Daoy (cell line): ENCODE measurements at regions not wholly inside any gene's neighbourhood (a gene's known extent, or its start where the extent isn't known, plus 50 kb on each side); places are given as distances from the start of the nearest gene placed in this dataset.
"Not testable (repeated sequence)": the region's sequence is repeated elsewhere in the genome, so short reads cannot be mapped to it uniquely, and the experiment has no call there.

Source experiments
- DNase-seq: peaks from one replicate; pipeline ENCODE4 v3.0.0-alpha.2; 2015; ENCODE audit warnings: low read depth

DNA sequence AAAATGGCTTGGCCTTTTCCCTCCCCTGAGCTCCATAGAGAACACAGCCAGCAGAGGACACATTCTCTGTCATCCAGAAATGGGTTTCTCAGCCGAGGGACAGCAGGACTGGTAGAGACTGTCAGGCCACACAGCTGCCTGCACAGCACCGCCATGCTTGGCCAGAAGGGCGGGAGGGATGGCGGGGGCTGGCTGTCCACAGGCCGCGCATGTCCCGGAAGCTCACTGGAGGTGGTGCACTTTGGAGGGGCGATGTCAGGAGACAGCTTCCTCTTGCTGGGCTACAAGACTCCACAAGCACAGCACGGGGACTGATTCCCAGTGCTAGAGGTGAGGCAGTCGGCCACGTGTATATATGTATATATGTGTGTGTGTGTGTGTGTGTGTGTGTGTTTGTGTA lies 125.3 kb downstream of the GOLGA6L4 start:
- DNase-seq, result not testable (repeated sequence)

DNA sequence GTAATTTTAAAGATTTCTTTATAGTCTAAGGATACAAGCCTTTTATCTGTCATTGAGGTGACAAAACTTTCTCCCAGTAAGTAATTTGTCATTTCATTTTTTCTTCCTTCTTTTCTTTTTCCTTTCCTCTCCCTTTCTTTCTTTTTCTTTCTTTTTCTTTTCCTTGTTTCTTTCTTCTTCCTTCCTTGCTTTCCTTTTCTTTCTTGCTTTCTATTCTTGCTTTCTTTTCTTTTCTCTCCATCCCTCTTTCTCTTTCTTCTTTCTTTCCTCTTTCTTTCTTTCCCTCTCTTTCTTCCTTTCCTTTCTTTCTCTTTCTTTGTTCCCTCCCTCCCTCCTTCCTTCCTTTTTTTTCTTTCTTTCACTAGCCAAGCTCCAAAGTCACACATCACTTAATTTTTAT lies 148.8 kb downstream of the GOLGA6L4 start:
- not testable (repeated sequence) for DNase-seq

DNA sequence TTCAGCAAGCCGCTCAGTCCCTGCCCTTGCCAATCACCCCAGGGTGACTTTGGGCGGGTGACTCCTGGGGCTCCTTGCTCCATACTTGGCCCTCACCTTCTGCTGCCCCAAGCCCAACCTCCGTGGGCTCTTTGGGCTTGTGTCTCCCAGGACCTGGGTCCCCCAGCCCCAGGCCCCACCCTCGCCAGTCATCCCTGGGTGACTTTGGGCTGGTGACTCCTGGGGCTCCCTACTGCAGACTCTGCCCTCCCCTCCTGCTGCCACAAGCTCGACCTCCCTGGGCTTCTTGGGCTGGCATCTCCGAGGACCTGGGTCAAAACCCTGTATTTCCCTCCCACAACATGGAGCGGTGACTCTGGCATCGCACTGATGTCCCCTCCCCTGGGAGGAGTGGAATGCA lies 151.5 kb downstream of the GOLGA6L4 start:
- DNase-seq, result no peak

DNA sequence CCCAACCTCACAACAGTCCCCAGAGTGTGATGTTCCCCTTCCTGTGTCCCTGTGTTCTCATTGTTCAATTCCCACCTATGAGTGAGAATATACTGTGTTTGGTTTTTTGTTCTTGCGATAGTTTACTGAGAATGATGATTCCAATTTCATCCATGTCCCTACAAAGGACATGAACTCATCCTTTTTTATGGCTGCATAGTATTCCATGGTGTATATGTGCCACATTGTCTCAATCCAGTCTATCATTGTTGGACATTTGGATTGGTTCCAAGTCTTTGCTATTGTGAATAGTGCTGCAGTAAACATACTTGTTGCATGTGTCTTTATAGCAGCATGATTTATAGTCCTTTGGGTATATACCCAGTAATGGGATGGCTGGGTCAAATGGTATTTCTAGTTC lies 152.6 kb downstream of the GOLGA6L4 start:
- DNase-seq, result not testable (repeated sequence)

DNA sequence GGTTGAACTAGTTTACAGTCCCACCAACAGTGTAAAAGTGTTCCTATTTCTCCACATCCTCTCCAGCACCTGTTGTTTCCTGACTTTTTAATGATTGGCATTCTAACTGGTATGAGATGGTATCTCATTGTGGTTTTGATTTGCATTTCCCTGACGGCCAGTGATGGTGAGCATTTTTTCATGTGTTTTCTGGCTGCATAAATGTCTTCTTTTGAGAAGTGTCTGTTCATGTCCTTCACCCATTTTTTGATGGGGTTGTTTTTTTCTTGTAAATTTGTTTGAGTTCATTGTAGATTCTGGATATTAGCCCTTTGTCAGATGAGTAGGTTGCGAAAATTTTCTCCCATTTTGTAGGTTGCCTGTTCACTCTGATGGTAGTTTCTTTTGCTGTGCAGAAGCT lies 153.1 kb downstream of the GOLGA6L4 start:
- not testable (repeated sequence) for DNase-seq

DNA sequence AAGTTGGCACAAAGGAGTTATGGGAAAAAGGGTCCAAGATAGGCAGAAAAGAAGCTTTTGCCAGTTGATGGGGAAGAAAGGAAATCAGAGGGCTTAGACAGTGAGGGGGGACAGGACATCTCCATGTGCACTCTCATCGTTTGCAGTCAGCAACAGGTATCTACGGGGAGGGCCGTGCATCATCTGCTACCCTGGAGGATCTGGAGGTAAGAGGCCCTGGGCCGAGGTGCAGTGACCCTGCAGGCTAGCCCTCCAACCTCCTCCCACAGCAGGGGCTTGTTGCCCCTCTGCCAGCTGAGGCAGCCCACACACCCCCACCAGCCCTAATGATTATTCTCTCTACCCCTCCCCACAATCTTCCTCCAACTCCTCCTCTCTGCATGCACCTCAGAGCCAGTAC lies 154.8 kb downstream of the GOLGA6L4 start:
- not testable (repeated sequence) for DNase-seq

DNA sequence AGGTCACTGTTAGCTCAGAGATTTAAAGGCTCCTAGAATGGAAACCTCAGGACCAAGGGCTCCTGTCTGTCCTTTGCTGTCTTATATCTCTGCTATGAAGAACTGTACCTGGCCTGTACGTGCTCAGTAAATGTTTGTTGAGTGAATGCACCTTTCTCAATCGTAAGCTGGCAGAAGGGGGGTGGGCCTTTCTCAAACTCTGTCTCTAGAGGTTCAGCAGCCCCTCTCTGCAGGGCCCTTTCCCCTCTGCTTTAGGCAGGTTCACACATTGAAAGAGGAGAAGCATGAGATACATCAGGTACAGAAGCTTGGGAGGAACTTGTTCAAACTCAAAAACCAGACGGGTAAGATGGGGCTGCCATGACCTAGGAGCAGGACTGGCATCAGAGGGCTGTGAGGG lies 155.6 kb downstream of the GOLGA6L4 start:
- DNase-seq, result no peak

DNA sequence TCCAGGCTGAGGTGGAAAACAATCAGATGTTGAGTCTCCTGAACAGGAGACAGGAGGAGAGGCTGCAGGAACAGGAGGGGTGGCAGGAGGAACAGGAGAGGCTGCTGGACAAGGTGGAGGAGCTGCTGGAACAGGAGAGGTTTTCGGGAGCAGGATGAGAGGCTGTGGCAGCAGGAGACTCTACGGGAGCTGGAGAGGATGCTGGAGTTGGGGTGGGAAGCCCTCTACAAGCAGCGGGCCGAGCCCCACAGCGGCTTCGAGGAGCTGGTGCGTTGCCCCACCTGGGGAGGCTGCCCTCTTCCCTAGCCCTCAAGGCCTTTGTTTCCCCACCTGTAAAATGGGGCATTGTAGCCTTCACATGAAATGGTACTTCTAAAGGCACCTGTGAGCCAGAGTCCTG lies 156.4 kb downstream of the GOLGA6L4 start:
- DNase-seq, result not testable (repeated sequence)

DNA sequence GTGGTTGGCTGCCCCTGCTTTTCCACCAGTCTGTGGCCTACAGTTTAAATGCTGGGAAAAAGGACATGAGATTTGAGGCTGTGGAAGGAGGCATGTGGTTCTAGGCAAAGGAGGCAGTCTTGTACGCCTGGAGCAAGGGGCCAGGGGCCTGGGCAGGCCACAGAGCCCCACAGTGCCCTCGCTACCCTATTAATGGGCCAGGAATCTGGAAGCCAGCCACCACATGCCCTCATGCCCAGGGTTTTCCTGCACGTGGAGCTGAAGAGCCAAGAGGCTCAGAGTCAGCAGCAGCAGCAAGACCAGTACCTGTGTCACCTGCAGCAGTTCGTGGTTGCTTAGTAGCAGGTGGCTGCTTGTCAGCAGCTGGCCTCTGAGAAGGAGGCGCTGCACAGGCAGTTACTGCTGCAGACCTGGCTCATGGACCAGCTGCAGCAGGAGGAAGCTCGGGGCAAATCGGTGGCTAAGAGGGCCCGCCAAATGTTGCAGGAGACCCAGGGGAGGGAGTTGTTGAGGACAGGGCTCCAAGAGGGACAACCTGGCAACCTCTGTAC lies 157.9 kb downstream of the GOLGA6L4 start:
- not testable (repeated sequence) for DNase-seq

DNA sequence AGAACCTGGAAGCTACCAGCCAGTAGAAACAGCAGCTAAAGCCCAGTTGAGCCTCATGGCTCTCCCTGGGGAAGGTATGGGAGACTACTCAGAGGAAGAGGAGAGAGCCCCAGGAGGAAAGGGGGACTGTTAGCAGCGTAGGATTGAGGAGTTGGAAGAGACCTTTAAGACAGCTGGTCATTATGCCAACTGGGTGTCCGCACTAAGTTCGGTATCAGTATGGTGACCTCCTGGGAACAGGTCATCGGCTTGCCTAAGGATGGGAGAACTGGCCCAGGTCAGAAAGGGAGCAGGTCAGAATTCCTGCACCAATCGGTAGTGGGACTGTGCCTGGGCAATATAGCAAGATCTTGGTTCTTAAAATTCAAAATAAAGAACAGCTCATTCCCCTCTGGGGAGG lies 158.4 kb downstream of the GOLGA6L4 start:
- DNase-seq, result not testable (repeated sequence)

DNA sequence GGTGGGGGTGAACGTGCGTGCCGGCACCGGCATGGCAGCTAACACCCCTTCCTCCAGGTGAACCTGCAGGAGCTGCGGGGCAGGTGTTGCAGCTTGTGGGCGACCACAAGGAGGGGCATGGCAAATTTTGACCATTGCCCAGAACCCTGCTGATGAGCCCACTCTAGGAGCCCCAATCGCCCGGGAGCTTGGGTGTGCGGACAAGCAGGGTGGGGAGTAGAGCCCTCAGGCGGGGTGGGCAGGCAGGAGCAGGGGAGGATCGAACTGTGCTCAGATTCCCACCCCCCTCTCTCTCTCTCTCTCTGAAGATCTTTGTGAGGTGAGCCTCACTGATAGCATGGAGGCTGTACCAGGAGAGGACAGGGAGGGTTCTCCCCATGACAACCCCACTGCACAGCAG lies 159.8 kb downstream of the GOLGA6L4 start:
- not testable (repeated sequence) for DNase-seq

DNA sequence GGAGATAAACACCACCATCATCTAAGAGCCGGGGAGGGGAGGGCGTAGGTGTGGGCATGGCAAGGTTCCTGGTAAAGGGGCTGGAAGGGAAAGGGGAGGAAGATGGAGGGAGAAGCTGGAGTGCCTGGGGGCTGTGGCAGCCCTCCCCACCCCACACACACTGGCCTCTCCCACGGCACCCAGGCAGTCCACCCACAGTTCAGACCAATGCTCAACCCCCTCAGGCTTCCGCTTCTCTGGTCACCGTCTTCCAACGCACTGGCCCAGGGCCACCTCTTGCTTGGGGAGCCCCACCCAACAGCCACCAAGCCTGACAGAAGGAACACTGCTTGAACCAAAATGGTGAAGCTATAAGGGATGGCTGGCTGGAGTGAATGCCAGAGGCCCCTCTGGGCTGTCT lies 160.3 kb downstream of the GOLGA6L4 start:
- DNase-seq, result not testable (repeated sequence)

DNA sequence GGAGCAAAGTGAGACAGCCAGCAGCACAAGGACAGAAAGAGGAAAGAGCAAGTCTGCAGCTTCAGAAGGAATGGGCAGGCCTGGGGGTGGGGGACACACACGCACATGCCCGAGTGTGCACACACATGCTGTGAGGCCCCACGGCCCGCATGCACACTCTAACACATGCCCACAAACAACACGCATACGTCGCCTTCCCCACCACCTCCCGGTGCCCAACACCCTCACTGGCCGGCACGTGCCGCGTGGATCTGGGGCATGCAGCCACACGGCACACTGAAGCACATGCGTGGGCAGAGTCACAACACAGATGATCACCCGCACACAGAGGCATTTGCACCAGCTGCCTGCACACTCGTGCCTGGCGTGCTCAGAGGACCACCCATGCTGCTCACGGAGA lies 161.5 kb downstream of the GOLGA6L4 start:
- DNase-seq, result not testable (repeated sequence)

DNA sequence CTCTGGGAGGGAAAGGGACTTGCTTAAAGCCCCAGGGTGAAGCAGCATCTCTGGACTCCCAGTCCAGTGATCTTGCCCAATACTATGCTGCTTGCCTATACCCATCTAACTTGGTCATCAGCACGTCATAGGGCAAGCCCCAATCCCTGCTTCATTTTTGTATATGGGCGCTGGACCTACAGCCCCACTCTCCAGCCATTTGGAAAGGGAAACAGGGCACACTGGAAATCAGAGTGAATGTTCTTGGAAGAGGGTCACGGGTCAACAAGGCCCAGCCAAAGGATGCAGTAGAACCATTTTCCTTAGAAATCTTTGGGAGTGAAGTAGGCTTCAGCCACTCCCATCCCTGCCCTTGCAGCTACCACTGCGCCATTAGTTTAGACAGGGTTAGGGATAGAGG lies 162.5 kb downstream of the GOLGA6L4 start:
- DNase-seq, result not testable (repeated sequence)

DNA sequence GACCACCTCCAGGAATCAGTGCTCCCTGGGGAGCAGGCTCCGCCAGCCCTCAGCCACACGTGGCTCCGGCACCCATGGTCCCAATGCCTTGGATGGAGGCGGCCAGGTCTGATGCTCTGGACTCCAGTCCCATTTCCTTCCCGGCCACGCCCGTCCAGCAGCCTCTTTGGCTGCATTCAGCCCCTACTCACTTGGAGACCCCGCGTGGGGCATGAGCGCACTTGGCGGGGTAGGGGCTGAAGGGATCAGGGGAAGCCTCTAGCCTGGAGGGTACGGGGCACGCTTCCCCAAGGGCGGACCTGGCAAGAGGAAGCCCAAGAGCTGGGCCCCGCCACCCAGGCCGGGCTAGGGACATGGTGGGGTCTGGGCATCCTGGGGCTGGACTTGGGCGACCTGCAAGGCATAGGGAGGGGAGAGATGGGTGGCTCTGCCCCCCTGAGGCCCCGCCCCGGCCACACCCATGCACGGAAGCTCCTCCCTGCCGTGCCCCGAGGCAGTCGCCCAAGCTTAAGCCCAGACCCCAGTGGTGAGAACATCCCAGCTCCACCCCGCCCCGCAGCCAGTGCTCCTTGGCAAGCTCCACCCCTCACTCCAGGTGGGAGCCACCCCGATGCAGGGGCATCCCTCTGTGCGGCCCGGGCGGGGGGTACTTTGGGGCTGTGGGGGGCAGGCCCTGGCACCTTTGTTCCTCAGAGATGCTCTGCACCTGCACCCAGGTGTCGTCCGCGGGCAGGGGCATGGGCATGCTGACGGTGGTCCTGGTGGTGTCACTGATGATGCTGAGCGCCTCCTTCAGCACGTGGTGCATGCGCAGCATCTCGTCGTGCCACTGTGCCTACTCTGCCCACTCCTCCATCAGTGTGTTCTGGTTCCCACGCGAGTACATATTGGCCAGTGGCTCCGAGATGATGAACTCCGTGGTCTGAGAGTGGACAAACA lies 163.5 kb downstream of the GOLGA6L4 start:
- DNase-seq, result no peak

DNA sequence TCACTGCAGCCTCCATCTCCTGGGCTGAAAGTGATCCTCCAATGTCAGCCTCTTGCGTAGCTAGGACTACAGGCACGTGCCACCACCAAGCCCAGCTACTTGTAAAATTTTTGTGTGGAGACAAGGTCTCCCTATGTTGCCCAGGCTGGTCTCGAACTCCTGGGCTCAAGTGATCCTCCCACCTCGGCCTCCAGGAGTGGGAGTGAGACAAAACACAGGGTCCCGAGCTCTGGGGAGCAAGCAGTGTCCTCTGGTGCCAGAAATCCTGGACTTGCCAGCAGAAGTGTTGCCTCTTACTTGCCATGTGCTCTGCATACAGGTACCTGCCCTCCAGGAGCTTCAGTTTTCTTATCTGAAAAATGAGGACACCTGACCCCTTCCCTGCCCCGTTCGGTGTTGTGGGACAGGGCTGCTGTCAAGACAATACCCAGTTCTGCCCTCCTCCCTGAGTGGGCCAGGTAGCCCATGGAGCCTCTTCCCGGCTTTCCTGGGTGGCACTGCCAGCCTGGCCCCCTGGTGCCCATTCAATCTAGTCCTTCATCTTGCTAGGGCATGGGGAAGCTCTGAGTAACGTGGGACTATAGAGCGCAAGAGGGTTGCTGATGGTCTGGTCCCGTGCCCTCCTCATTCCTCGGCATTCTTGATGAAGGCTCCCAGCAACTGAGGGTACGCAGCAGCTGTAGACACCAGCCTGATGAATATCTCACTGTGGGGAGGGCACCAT lies 164.6 kb downstream of the GOLGA6L4 start:
- no peak for DNase-seq

DNA sequence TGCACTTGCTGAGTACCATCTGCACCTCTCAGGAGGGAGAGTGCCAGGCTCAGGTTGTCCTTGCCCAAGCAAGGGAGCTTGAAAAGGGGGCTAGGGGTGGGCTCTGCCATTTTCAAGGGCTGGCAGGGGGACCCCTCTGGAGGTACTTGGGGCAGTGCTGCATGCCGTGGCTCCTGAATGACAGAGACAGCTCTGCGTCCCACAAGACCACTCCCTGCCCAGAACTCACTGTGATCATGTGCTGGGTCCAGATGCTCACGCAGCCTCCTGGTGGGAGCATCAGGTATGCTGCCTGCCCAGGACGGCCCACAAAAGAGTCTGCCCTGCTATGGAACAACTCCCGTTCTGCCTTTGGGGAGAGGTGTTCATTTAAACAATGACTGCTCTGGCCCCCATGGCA lies 165.2 kb downstream of the GOLGA6L4 start:
- no peak for DNase-seq

DNA sequence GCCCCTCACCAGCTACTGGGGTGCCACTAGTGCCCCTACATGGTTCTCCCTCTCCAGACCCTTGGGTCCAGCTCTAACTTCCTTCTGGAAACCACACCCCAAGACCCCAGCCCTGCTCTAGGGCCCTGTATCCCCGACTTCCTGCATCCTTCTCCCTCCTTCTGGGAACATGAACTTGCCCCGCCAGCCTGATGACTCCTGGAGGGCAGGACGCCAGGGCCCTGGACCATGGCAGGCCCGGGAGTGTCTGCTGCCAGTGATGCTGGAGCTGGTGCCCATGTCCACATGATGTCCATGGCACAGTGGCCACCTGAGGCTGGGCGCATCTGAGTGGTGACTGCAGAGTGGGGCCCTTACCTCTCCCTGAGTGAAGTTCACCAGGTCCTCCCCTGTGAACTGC lies 165.9 kb downstream of the GOLGA6L4 start:
- not testable (repeated sequence) for DNase-seq

DNA sequence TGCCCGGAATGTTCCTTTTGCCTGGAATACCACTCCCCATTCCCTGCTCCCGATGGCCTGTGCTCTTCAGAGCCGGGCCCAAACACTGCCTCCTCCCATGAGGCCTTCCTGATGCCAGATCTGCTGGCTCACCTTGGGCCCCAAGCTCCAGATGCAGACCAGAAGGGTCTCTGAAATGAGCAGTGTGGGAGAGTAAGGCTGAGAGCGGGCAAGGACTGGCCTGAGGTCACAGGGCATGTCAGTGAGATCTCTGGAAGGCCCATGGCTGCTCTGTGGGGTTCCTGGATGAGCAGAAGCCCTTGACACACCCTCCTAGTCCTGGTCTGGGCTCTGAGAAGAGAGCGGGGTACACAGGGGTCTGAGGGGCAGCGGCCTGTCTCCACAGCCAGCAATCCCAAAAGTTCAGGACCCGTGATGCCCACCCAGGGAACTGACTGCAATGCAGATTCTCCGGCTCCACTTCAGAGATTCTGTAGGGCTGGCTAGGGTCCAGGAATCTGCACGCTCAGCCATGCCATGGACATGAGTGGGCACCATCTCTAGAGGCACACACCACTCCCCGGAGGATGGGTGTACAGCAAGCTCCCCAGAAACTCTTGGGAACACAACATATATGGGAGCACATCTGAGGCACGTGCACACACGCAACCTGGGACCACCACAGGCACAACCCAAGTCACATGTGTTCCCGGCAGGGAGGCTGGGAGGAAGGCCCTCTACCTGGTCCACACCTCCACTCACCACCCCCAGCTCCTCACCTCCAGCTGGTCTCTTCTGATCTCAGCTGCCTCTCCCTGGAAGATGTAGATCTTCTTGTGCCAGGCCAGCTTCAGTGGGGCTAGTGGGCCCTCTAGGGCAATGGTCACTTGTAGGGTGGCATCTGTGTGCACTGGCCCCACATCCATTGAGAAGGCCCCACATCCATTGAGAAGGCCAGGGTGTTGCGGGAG lies 166.6 kb downstream of the GOLGA6L4 start:
- DNase-seq, result not testable (repeated sequence)

DNA sequence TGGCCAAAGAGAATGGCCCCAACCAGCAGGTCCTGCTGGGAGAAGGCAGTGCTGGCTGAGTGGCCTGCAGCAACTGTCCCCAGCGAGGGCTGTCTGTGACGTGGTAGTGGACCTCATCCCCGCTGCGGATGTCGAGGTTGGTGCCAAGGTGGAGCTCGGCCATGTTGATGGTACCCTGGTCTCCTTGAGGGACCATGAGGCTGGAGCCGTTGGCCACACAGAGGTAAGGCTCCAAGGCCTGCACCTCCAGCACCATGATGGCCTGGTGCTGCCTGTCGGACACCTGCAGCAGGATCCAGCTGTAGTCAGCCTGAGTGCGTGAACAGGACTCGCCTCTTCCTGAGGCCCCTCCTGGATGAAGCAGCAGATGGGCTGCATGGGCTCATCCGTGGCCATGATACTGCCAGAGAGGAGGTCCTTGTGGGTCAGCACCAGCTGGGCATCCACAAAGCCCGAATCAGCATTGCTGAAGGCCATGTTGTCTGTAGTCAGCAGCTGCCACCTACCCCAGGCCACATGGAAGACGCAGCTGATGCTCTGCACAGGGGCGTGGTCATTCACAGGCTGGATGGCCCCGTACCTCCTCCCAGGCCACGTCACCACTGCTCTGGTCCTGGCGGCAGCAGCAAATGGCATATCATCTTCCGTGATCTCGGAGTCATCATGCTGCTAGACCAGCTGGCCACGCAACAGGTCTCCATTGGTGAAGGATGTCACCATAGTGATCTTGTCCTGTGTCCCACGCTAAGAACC lies 167.5 kb downstream of the GOLGA6L4 start:
- DNase-seq, result no peak

DNA sequence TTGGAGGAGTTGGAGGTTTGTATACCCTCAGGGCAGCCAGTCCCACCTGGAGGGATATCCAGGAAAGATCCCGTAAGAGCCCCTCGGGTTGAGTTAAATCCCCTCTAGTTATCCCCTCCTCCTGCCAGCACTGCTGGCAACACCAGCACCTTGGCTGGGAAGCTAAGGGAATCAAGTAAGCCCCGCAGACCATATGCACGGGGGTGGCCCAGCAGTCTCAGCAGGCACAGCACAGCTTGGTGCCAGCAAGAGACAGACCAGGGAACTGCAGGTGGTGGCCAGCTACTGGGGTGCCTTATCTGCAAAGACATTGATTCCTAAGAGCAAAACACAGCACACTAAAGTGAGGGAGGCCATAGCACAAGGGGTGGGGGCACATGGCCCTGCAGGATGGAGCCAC lies 173.8 kb downstream of the GOLGA6L4 start:
- DNase-seq, result not testable (repeated sequence)
